ENCODE measurements at regions not wholly inside any gene's neighbourhood (a gene's known extent, or its start where the extent isn't known, plus 50 kb on each side); places are given as distances from the start of the nearest gene placed in this dataset.

GRCh38 chr4:115334736-115335411, 221.5 kb upstream of the NDST4 start:
- Mint-ChIP-seq H3K9me3 (no peaks in the 10 kb centered on the region), H3K36me3 (no peaks in the 10 kb centered on the region), H3K27ac (no peak overlapping the region), H3K4me1 (no peaks in the 10 kb centered on the region), H3K27me3 (no peaks in the 10 kb centered on the region), H3K4me3 (no peak overlapping the region)
- H3K27ac ChIP-seq (ENCODE audit: low read depth, low read length): no peak overlapping the region
- POLR2A ChIA-PET: no interaction called here
- H3K4me1 ChIP-seq (ENCODE audit: insufficient read depth, low read length): no peaks in the 10 kb centered on the region
- CTCF ChIA-PET: no interaction called here
- no peaks in the 10 kb centered on the region for H3K9me3 ChIP-seq (ENCODE audit: low read length)
- no peak for DNase-seq
- H3K27me3 ChIP-seq (ENCODE audit: insufficient read depth, low read length, poor library complexity, severe bottlenecking): no peaks in the 10 kb centered on the region
- no peak overlapping the region for H3K4me3 ChIP-seq (ENCODE audit: low read length)
- H3K36me3 ChIP-seq (ENCODE audit: insufficient read depth, low read length): no peaks in the 10 kb centered on the region

DNA sequence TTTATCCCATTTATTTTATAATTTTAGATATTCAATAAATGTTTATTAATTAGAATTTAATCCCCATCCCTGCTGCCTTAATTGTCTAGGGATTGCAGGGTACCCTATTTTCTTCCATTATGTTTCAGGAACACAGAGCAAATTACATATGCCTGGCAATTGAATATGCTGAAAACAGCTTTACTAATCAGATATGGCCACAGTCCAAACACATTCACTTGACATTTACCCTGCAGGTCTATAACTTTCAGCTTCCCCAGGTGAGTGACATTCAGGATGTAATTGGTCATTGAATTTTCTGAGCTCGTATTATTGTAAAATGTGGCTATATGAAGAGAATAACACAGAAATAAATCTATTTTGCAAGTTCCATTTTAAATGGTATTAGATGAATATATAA, 218.7 kb upstream of the NDST4 start:
- H3K4me3 Mint-ChIP-seq: no peak overlapping the region
- Histone ChIP-seq H3K4me1 (ENCODE audit: insufficient read depth, low read length) (no peaks in the 10 kb centered on the region), H3K27me3 (ENCODE audit: insufficient read depth, low read length, poor library complexity, severe bottlenecking) (no peaks in the 10 kb centered on the region), H3K27ac (ENCODE audit: low read depth, low read length) (no peak overlapping the region), H3K4me3 (ENCODE audit: low read length) (no peak overlapping the region), H3K9me3 (ENCODE audit: low read length) (no peaks in the 10 kb centered on the region), H3K36me3 (ENCODE audit: insufficient read depth, low read length) (no peaks in the 10 kb centered on the region)
- no peaks in the 10 kb centered on the region for H3K27me3 Mint-ChIP-seq
- no peak for DNase-seq
- ChIA-PET CTCF (no interaction called here), POLR2A (no interaction called here)
- no peak overlapping the region for H3K27ac Mint-ChIP-seq
- H3K4me1 Mint-ChIP-seq: no peaks in the 10 kb centered on the region
- no peaks in the 10 kb centered on the region for H3K9me3 Mint-ChIP-seq
- no peaks in the 10 kb centered on the region for H3K36me3 Mint-ChIP-seq

DNA sequence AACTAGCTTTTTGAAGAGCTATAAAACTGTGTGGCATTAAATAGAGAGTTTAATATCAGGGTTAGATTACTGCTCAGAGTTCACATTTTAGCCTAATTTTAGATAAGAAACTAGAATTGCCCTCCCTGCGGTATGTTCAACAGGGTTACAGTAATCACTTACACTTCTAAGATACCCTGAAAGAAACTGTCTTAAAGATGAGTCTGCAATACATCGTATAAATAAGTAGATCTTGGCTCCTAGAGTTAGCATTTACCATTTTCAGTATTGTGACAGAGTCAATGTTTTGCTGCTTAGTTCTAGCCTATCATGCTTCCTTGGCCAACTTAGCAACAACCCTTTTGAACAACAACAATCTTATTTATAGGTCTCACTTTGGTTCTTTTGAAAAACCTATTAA, 217.8 kb upstream of the NDST4 start:
- no peak for DNase-seq
- Mint-ChIP-seq H3K4me1 (no peaks in the 10 kb centered on the region), H3K27ac (no peak overlapping the region), H3K9me3 (no peaks in the 10 kb centered on the region), H3K27me3 (no peaks in the 10 kb centered on the region), H3K4me3 (no peak overlapping the region), H3K36me3 (no peaks in the 10 kb centered on the region)
- ChIA-PET POLR2A (no interaction called here), CTCF (no interaction called here)
- Histone ChIP-seq H3K27ac (ENCODE audit: low read depth, low read length) (no peak overlapping the region), H3K4me3 (ENCODE audit: low read length) (no peak overlapping the region), H3K4me1 (ENCODE audit: insufficient read depth, low read length) (no peaks in the 10 kb centered on the region), H3K27me3 (ENCODE audit: insufficient read depth, low read length, poor library complexity, severe bottlenecking) (no peaks in the 10 kb centered on the region), H3K36me3 (ENCODE audit: insufficient read depth, low read length) (no peaks in the 10 kb centered on the region), H3K9me3 (ENCODE audit: low read length) (no peaks in the 10 kb centered on the region)

DNA sequence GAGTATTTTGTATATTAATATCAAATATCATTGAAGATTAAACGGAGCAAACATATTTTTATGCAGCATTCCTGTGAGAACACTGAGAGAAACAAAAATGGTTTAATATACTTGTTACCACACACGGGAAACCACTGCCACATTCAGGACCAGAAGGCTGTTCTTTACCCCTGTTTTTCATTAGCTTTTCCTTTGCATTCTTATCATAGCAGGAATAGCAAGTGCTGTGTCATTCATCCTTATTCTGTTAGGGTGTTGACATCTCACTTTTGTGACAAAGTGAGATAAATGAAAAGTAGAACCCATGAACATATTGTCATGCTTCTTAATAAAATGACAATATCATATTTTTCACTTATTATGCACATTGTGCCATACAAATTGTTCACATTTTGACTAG, 212.4 kb upstream of the NDST4 start:
- no peaks in the 10 kb centered on the region for H3K4me1 Mint-ChIP-seq
- H3K36me3 Mint-ChIP-seq: no peaks in the 10 kb centered on the region
- H3K27me3 ChIP-seq (ENCODE audit: insufficient read depth, low read length, poor library complexity, severe bottlenecking): no peaks in the 10 kb centered on the region
- no peak overlapping the region for H3K4me3 Mint-ChIP-seq
- H3K9me3 ChIP-seq (ENCODE audit: low read length): no peaks in the 10 kb centered on the region
- H3K9me3 Mint-ChIP-seq: no peaks in the 10 kb centered on the region
- H3K27ac Mint-ChIP-seq: no peak overlapping the region
- H3K4me1 ChIP-seq (ENCODE audit: insufficient read depth, low read length): no peaks in the 10 kb centered on the region
- ChIA-PET POLR2A (no interaction called here), CTCF (no interaction called here)
- H3K27me3 Mint-ChIP-seq: no peaks in the 10 kb centered on the region
- no peaks in the 10 kb centered on the region for H3K36me3 ChIP-seq (ENCODE audit: insufficient read depth, low read length)
- H3K4me3 ChIP-seq (ENCODE audit: low read length): no peak overlapping the region
- DNase-seq: no peak
- H3K27ac ChIP-seq (ENCODE audit: low read depth, low read length): no peak overlapping the region

DNA sequence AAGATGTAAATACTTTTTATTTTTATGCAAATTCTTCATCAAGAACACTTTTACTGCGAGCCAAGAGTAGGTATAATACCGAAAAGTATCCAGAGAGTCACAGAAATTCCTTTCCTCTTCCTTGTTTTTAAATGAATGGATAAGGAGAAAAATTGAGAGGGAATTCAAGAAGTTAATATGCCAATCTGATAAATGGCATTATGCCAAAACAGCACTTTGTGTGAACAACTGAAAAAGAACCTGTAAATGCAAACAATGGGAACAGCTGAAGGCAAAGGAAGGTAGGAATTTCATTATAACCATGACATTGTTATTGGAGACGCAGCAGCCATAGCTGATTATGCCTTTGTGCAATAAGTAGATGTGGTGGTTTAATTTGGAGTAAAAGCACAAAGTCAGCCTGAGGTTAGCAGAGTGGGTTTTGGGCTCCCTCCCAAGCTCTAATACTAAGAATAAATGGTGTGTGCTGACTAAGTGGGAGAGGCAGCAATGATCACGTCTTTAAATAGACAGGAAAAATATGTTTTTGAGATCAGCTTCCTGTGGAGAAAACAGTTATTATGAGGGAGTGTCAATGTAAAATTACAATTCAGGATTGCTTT, 209.8 kb upstream of the NDST4 start:
- Mint-ChIP-seq H3K27ac (no peak overlapping the region), H3K36me3 (no peaks in the 10 kb centered on the region), H3K27me3 (no peaks in the 10 kb centered on the region), H3K4me3 (no peak overlapping the region), H3K4me1 (no peaks in the 10 kb centered on the region), H3K9me3 (no peaks in the 10 kb centered on the region)
- no peak overlapping the region for H3K4me3 ChIP-seq (ENCODE audit: low read length)
- CTCF ChIA-PET: no interaction called here
- no peaks in the 10 kb centered on the region for H3K36me3 ChIP-seq (ENCODE audit: insufficient read depth, low read length)
- H3K9me3 ChIP-seq (ENCODE audit: low read length): no peaks in the 10 kb centered on the region
- no peak for DNase-seq
- POLR2A ChIA-PET: no interaction called here
- H3K27me3 ChIP-seq (ENCODE audit: insufficient read depth, low read length, poor library complexity, severe bottlenecking): no peaks in the 10 kb centered on the region
- H3K27ac ChIP-seq (ENCODE audit: low read depth, low read length): no peak overlapping the region
- H3K4me1 ChIP-seq (ENCODE audit: insufficient read depth, low read length): no peaks in the 10 kb centered on the region

GRCh38 chr4:115315182-115315581, 201.8 kb upstream of the NDST4 start:
- H3K9me3 ChIP-seq (ENCODE audit: low read length): no peaks in the 10 kb centered on the region
- no peak overlapping the region for H3K27ac Mint-ChIP-seq
- no peaks in the 10 kb centered on the region for H3K4me1 Mint-ChIP-seq
- no peaks in the 10 kb centered on the region for H3K36me3 Mint-ChIP-seq
- no peak overlapping the region for H3K4me3 Mint-ChIP-seq
- no peak for DNase-seq
- H3K9me3 Mint-ChIP-seq: peaks cover 0 to 5% (median 0%) of the 10 kb centered on the region in 5 donors
- no peak overlapping the region for H3K4me3 ChIP-seq (ENCODE audit: low read length)
- no peaks in the 10 kb centered on the region for H3K27me3 ChIP-seq (ENCODE audit: insufficient read depth, low read length, poor library complexity, severe bottlenecking)
- POLR2A ChIA-PET: no interaction called here
- H3K4me1 ChIP-seq (ENCODE audit: insufficient read depth, low read length): no peaks in the 10 kb centered on the region
- CTCF ChIA-PET: no interaction called here
- H3K27me3 Mint-ChIP-seq: peaks cover 0 to 3% of the 10 kb centered on the region in 2 donors
- H3K36me3 ChIP-seq (ENCODE audit: insufficient read depth, low read length): no peaks in the 10 kb centered on the region
- no peak overlapping the region for H3K27ac ChIP-seq (ENCODE audit: low read depth, low read length)

DNA sequence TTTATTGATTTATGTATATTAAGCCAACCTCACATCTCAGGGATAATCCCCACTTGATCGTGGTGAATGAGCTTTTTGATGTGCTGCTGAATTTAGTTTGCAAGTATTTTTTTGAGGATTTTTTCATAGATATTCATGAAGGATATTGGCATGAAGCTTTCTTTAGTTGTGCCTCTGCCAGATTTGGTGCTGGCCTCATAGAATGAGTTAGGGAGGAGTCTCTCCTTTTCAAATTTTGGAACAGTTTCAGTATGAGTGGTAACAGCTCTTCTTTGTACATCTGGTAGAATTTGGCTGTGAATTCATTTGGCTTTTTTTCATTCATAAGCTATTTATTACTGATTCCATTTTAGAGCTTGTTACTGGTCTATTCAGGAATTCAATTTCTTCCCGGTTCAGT, 197.2 kb upstream of the NDST4 start:
- peaks cover 0 to 3% (median 0%) of the 10 kb centered on the region in 3 donors for H3K4me1 Mint-ChIP-seq
- H3K27me3 ChIP-seq (ENCODE audit: insufficient read depth, low read length, poor library complexity, severe bottlenecking): no peaks in the 10 kb centered on the region
- CTCF ChIA-PET: no interaction called here

DNA sequence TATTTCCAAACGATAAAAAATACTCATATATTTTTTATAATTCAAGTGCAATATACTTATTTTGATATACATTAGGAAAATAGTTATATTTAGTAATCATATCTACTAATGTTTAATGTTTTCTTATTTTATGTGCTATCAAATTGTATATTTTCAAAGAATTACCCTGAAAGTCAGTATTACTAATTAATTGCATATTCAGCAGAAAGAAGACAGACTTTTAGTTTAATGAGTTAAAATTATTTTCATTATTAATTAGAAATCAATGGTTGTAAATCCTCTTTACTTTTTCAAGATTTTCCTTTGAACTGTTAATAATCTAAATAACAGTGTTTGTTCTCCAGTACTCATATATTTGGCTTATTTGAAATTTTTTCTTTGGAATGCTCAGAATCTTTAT, 181.3 kb upstream of the NDST4 start:
- peaks cover 4 to 10% (median 7%) of the 10 kb centered on the region in 3 donors for H3K4me1 Mint-ChIP-seq
- no peaks in the 10 kb centered on the region for H3K27me3 Mint-ChIP-seq
- Histone ChIP-seq H3K4me3 (ENCODE audit: low read length) (no peak overlapping the region), H3K9me3 (ENCODE audit: low read length) (no peaks in the 10 kb centered on the region), H3K27ac (ENCODE audit: low read depth, low read length) (no peak overlapping the region), H3K4me1 (ENCODE audit: insufficient read depth, low read length) (no peaks in the 10 kb centered on the region), H3K36me3 (ENCODE audit: insufficient read depth, low read length) (no peaks in the 10 kb centered on the region), H3K27me3 (ENCODE audit: insufficient read depth, low read length, poor library complexity, severe bottlenecking) (no peaks in the 10 kb centered on the region)
- no peak overlapping the region for H3K4me3 Mint-ChIP-seq
- ChIA-PET POLR2A (no interaction called here), CTCF (no interaction called here)
- DNase-seq: no peak
- H3K27ac Mint-ChIP-seq: no peak overlapping the region
- H3K36me3 Mint-ChIP-seq: no peaks in the 10 kb centered on the region
- H3K9me3 Mint-ChIP-seq: no peaks in the 10 kb centered on the region

More for the DNA sequence above, 197.2 kb upstream of the NDST4 start:
- POLR2A ChIA-PET: no interaction called here
- Mint-ChIP-seq H3K27me3 (peaks cover 0 to 3% of the 10 kb centered on the region in 2 donors), H3K36me3 (peaks cover 0 to 4% (median 0%) of the 10 kb centered on the region in 3 donors), H3K27ac (no peak overlapping the region), H3K4me3 (no peak overlapping the region), H3K9me3 (peaks cover 0 to 9% (median 0%) of the 10 kb centered on the region in 5 donors)
- Histone ChIP-seq H3K36me3 (ENCODE audit: insufficient read depth, low read length) (no peaks in the 10 kb centered on the region), H3K27ac (ENCODE audit: low read depth, low read length) (no peak overlapping the region), H3K9me3 (ENCODE audit: low read length) (no peaks in the 10 kb centered on the region), H3K4me3 (ENCODE audit: low read length) (no peak overlapping the region), H3K4me1 (ENCODE audit: insufficient read depth, low read length) (no peaks in the 10 kb centered on the region)
- no peak for DNase-seq
